ENCODE measurements at regions not wholly inside any gene's neighbourhood (a gene's known extent, or its start where the extent isn't known, plus 50 kb on each side); places are given as distances from the start of the nearest gene placed in this dataset.

DNA sequence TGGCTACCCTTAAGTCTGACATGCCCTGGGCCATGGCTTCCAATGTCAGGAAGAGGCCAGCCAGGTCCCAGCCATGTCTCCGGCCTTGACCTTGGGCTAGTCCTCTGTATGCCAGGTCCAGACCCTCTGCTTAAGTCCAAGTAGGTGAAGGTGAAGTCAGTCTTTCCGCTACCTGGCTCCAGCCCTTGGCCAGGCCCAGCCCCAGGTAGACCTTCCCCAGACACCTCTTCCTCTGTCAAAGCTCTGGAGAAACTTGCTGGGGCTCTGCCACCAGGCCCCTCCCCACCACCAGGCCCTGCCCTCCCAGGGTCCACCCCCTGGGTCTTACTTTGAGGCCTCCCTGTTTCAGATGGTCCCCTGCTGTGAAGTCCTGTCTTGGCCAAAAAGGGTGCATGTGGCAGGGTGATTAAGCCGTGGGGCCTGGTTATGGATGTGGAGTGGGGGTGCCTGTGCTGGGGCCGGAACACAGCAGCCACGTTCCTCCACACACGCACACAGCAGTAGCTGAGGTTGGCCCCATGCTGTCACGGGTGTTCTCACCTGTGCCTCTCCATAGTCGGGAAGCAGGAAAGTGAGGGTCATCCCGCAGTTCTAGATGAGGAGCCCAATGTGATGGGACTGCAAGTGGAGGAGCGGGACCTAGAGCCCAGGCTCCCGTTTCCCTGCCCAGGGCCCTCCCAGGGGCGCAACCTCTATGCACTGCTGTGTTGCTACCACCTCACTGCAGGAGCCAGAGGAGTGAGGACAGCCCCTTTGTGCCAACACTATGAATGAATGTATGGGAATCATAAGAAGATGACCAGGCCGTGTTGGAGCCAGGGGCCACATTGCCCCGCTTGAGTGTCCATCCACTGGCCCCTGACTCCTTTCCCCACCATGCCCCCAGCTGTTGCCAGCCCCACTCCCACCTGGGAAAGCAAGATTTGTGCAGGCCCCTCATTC is 72.2 kb downstream of the LINC01488 start:
- Mint-ChIP-seq H3K27ac (no peak overlapping the region), H3K36me3 (peaks cover 3% of the 10 kb centered on the region), H3K4me3 (no peak overlapping the region), H3K27me3 (peaks cover 6% of the 10 kb centered on the region), H3K9me3 (peaks cover 21% of the 10 kb centered on the region), H3K4me1 (ENCODE audit: unreplicated experiment) (no peaks in the 10 kb centered on the region)
- no peak for DNase-seq (ENCODE audit: extremely low spot score, unreplicated experiment)
- TF ChIP-seq CTCF (conservative IDR thresholded peaks at IDR 0.05): no peak

DNA sequence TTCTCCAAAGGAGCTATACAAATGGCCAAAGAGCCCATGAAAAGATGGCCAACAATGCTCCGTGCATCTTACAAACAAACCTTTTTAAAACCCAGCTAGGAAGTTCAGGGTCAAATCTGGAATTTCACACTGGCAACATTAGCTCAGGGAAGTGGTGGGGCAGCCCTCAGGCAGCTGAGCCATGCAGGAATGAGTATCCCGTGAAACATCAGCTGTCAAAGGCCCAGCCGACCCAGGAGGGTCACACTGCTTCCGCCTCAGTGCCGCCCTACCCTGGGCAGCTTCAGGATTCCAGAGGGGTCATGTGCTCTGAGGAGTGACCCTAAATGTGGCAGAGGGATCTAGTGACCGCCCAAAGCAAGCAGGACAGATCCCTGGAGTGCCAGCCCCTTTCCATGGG is 73.4 kb downstream of the LINC01488 start:
- no peak overlapping the region for H3K4me3 Mint-ChIP-seq
- no peak for TF ChIP-seq CTCF (conservative IDR thresholded peaks at IDR 0.05)
- H3K27me3 Mint-ChIP-seq: no peaks in the 10 kb centered on the region
- no peak overlapping the region for H3K27ac Mint-ChIP-seq
- H3K36me3 Mint-ChIP-seq: peaks cover 3% of the 10 kb centered on the region
- no peak for DNase-seq (ENCODE audit: extremely low spot score, unreplicated experiment)
- H3K4me1 Mint-ChIP-seq (ENCODE audit: unreplicated experiment): no peaks in the 10 kb centered on the region
- peaks cover 12% of the 10 kb centered on the region for H3K9me3 Mint-ChIP-seq

- Mint-ChIP-seq H3K27ac (no peak overlapping the region), H3K9me3 (peaks cover 8% of the 10 kb centered on the region), H3K4me1 (ENCODE audit: unreplicated experiment) (no peaks in the 10 kb centered on the region), H3K36me3 (no peaks in the 10 kb centered on the region), H3K4me3 (no peak overlapping the region), H3K27me3 (no peaks in the 10 kb centered on the region)
- no peak for DNase-seq (ENCODE audit: extremely low spot score, unreplicated experiment)
- no peak for TF ChIP-seq CTCF (conservative IDR thresholded peaks at IDR 0.05)
Measured at GRCh38 chr11:69557266-69557665, 75.8 kb downstream of the LINC01488 start.

DNA sequence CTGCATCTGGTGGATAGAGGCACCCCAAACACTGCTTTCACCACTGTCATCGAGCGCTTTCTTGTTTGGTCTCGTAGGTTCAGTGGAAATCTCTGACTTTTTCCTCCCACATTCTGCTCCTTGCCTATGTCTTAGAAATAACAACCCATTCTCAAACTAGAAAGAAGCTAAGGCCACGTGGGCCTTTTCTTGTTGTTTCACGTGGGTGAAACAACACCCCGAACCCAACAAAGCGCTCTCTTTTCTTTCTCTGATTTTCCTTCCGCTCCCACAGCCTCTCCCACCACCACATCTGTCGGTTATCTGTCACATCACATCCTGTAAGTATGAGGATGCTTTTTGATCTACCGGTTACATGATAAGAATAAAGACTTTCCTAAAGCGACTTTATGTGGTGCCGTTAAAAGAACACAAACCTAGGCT is 77.1 kb downstream of the LINC01488 start:
- Mint-ChIP-seq H3K36me3 (no peaks in the 10 kb centered on the region), H3K27ac (no peak overlapping the region), H3K27me3 (no peaks in the 10 kb centered on the region), H3K4me3 (no peak overlapping the region), H3K9me3 (peaks cover 7% of the 10 kb centered on the region), H3K4me1 (ENCODE audit: unreplicated experiment) (no peaks in the 10 kb centered on the region)
- no peak for TF ChIP-seq CTCF (conservative IDR thresholded peaks at IDR 0.05)
- DNase-seq (ENCODE audit: extremely low spot score, unreplicated experiment): no peak

GRCh38 chr11:69559181-69559580 is 77.7 kb downstream of the LINC01488 start:
- no peak for DNase-seq (ENCODE audit: extremely low spot score, unreplicated experiment)
- Mint-ChIP-seq H3K36me3 (no peaks in the 10 kb centered on the region), H3K4me3 (no peak overlapping the region), H3K27ac (no peak overlapping the region), H3K27me3 (no peaks in the 10 kb centered on the region), H3K4me1 (ENCODE audit: unreplicated experiment) (no peaks in the 10 kb centered on the region), H3K9me3 (peaks cover 7% of the 10 kb centered on the region)
- TF ChIP-seq CTCF (conservative IDR thresholded peaks at IDR 0.05): no peak
